Natural killer cell (primary cell): ENCODE measurements at regions not wholly inside any gene's neighbourhood (a gene's known extent, or its start where the extent isn't known, plus 50 kb on each side); places are given as distances from the start of the nearest gene placed in this dataset.

Source experiments
- ATAC-seq, 3 donors: fragments of 150-1000 bp in 2 of 3; fragments of 200-7000 bp in 1 of 3; cut with Tn5 transposase; 1 replicate in 1 of 3; 2 replicates in 2 of 3; pipeline ENCODE4 v1.10.0; 2021; ENCODE audit warnings: mild to moderate bottlenecking in 2 of 3, moderate library complexity in 2 of 3
- DNase-seq, 2 donors: peaks; one replicate each; pipeline versions ENCODE4 v3.0.0 to v3.0.0-alpha.2; 2013 to 2021; ENCODE audit warnings: mixed read lengths in 1 of 2
- H3K27ac ChIP-seq: one replicate; pipeline ENCODE4 v1.5.1; 2013; ENCODE audit warnings: mild to moderate bottlenecking, low read length
- H3K27me3 ChIP-seq: one replicate; pipeline ENCODE4 v1.6.1; 2013; ENCODE audit warnings: low read length; ENCODE audit not compliant: control insufficient read depth, insufficient read depth
- H3K36me3 ChIP-seq: one replicate; pipeline ENCODE4 v1.6.1; 2013; ENCODE audit warnings: low read length; ENCODE audit not compliant: control insufficient read depth, insufficient read depth
- H3K4me1 ChIP-seq: one replicate; pipeline ENCODE4 v1.6.1; 2013; ENCODE audit warnings: low read length; ENCODE audit not compliant: control insufficient read depth, insufficient read depth
- H3K4me3 ChIP-seq: one replicate; pipeline ENCODE4 v1.5.1; 2013; ENCODE audit warnings: low read length
- H3K9me3 ChIP-seq: one replicate; pipeline ENCODE4 v1.6.1; 2013; ENCODE audit warnings: low read length; ENCODE audit not compliant: control insufficient read depth, insufficient read depth
- H3K27ac Mint-ChIP-seq, 2 donors: one replicate each; pipeline ENCODE4 v1.8.0; 2022; ENCODE audit warnings: mild to moderate bottlenecking in 2 of 2, mixed read lengths in 2 of 2, moderate library complexity in 1 of 2
- H3K27me3 Mint-ChIP-seq, 2 donors: one replicate each; pipeline ENCODE4 v1.8.0; 2022; ENCODE audit warnings: low read depth in 2 of 2, mixed read lengths in 2 of 2
- H3K36me3 Mint-ChIP-seq: one replicate; pipeline ENCODE4 v1.8.0; 2022; ENCODE audit warnings: mixed read lengths
- H3K4me1 Mint-ChIP-seq, 2 donors: one replicate each; pipeline ENCODE4 v1.8.0; 2022; ENCODE audit warnings: mixed read lengths in 2 of 2
- H3K4me3 Mint-ChIP-seq: one replicate; pipeline ENCODE4 v1.8.0; 2022; ENCODE audit warnings: mild to moderate bottlenecking, moderate library complexity, mixed read lengths
- H3K9me3 Mint-ChIP-seq, 2 donors: one replicate each; pipeline ENCODE4 v1.8.0; 2022; ENCODE audit warnings: mixed read lengths in 2 of 2
- WGBS: methylation state at CpG from one replicate; pipeline ENCODE4 v1.1.7; 2013; ENCODE audit warnings: missing lambda C conversion rate; ENCODE audit not compliant: insufficient coverage; 5-methylcytosine and 5-hydroxymethylcytosine counted together
- intact Hi-C: fragments of 100-400 bp; cut with micrococcal nuclease; formaldehyde crosslinking; loops from one replicate; pipeline ENCODE4 v1.14.2; 2022
- TF ChIP-seq, protein P1 (sequence below): fragments of 200-600 bp; IDR thresholded peaks from one replicate; pipeline ENCODE4 v1.8.0; 2022; ENCODE audit warnings: antibody characterized with exemption

DNA sequence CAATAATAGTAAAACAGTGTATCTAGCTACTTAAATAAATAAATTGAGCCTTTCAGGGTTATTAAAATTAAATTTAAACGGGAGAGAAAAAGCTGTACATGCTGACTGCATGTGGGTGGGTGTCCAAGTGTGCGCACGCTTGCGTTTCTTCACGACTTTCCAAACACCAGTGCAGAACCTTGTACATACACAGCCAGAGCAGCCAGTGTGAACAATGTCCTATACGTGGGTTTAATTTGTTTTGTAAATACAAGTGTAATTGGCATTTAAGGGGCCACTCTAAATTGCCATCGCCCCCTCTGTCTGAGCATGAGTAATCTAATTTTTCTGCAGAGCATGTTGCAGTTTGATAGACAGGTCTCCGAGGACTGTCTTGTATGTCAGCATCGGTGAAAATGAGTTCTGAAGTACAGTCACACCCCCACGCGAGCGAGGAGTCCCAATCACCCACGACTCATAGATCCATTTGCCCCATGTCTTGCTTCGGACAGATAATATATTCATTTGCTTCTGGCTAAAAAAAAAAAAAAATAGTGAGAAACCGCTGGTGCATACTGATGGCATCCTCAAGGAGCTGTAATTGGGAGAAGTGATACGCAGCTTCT, 121.8 kb upstream of the ARRDC4 start:
- 89% methylated on average over 16 of the region's 16 CpGs for WGBS
- peaks cover 3 to 6% of the 10 kb centered on the region in 2 donors for H3K9me3 Mint-ChIP-seq
- intact Hi-C loops = no loop called here

DNA sequence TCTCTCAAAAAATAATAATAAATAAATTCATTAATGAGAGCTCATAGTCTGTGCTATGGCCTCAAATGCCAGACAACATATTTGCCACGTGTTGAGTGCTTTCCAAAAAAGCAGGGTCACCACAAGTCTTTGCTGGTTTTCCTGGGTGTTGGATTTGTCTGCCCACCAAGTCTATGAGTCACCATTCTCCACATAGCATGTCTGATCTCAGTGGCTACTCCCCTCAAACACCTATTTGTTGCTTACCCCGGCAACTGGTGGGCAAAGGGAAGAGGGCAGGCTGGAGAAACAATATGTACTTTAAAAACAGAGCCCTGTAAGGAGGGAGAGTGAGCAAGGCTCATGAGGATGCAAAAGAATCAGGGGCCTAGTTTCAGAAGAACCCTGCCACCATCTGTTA, 120.0 kb upstream of the ARRDC4 start:
- Histone ChIP-seq H3K27me3 (no peaks in the 10 kb centered on the region), H3K27ac (no peak overlapping the region), H3K9me3 (no peaks in the 10 kb centered on the region), H3K4me3 (no peak overlapping the region), H3K4me1 (no peaks in the 10 kb centered on the region), H3K36me3 (no peaks in the 10 kb centered on the region)
- peaks cover 0 to 5% of the 10 kb centered on the region in 2 donors for H3K9me3 Mint-ChIP-seq
- intact Hi-C loops = no loop called here
- H3K4me1 Mint-ChIP-seq = no peaks in the 10 kb centered on the region
- 67% methylated on average over 1 of the region's 2 CpGs for WGBS
- no peaks in the 10 kb centered on the region for H3K36me3 Mint-ChIP-seq
- TF ChIP-seq, protein P1, sequence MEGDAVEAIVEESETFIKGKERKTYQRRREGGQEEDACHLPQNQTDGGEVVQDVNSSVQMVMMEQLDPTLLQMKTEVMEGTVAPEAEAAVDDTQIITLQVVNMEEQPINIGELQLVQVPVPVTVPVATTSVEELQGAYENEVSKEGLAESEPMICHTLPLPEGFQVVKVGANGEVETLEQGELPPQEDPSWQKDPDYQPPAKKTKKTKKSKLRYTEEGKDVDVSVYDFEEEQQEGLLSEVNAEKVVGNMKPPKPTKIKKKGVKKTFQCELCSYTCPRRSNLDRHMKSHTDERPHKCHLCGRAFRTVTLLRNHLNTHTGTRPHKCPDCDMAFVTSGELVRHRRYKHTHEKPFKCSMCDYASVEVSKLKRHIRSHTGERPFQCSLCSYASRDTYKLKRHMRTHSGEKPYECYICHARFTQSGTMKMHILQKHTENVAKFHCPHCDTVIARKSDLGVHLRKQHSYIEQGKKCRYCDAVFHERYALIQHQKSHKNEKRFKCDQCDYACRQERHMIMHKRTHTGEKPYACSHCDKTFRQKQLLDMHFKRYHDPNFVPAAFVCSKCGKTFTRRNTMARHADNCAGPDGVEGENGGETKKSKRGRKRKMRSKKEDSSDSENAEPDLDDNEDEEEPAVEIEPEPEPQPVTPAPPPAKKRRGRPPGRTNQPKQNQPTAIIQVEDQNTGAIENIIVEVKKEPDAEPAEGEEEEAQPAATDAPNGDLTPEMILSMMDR = no peak
- no peak overlapping the region for H3K27ac Mint-ChIP-seq
- H3K4me3 Mint-ChIP-seq = no peak overlapping the region
- H3K27me3 Mint-ChIP-seq = peaks cover 0 to 4% of the 10 kb centered on the region in 2 donors
- ATAC-seq (no peak), DNase-seq (no peak)

More for the DNA sequence above, 121.8 kb upstream of the ARRDC4 start:
- H3K36me3 ChIP-seq = no peaks in the 10 kb centered on the region
- H3K36me3 Mint-ChIP-seq = no peaks in the 10 kb centered on the region
- ATAC-seq = no peak
- H3K4me1 Mint-ChIP-seq = no peaks in the 10 kb centered on the region
- H3K4me3 ChIP-seq = no peak overlapping the region
- TF ChIP-seq, protein P1 = no peak
- no peaks in the 10 kb centered on the region for H3K27me3 ChIP-seq
- H3K4me1 ChIP-seq = no peaks in the 10 kb centered on the region
- DNase-seq = no peak
- H3K27ac ChIP-seq = no peak overlapping the region
- no peaks in the 10 kb centered on the region for H3K27me3 Mint-ChIP-seq
- no peak overlapping the region for H3K4me3 Mint-ChIP-seq
- no peak overlapping the region for H3K27ac Mint-ChIP-seq
- no peaks in the 10 kb centered on the region for H3K9me3 ChIP-seq

DNA sequence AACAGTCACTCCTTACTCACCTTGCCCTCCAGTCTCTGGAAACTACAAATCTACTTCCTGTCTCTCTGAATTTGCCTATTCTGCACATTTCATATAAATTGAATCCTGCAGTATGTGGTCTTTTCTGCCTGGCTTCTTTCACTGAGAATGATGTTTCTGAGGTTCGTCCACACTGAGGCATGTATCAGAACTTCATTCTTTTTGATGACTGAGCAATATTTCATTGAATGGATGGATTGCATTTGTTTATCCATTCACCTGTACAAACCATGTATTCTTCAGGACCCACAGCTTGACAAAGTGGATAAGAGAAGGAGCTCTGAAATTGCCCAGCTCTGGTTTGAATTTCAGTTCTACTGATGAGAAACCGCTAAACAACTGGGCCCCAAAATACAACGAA, 118.9 kb upstream of the ARRDC4 start:
- Mint-ChIP-seq H3K4me3 (no peak overlapping the region), H3K27ac (no peak overlapping the region), H3K4me1 (no peaks in the 10 kb centered on the region), H3K36me3 (no peaks in the 10 kb centered on the region), H3K27me3 (peaks cover 0 to 4% of the 10 kb centered on the region in 2 donors), H3K9me3 (no peaks in the 10 kb centered on the region)
- 82% methylated on average over 3 of the region's 3 CpGs for WGBS
- Histone ChIP-seq H3K36me3 (no peaks in the 10 kb centered on the region), H3K27ac (no peak overlapping the region), H3K27me3 (no peaks in the 10 kb centered on the region), H3K9me3 (no peaks in the 10 kb centered on the region), H3K4me1 (no peaks in the 10 kb centered on the region), H3K4me3 (no peak overlapping the region)
- no peak for ATAC-seq
- TF ChIP-seq, protein P1 = no peak
- intact Hi-C loops = no loop called here
- no peak for DNase-seq

DNA sequence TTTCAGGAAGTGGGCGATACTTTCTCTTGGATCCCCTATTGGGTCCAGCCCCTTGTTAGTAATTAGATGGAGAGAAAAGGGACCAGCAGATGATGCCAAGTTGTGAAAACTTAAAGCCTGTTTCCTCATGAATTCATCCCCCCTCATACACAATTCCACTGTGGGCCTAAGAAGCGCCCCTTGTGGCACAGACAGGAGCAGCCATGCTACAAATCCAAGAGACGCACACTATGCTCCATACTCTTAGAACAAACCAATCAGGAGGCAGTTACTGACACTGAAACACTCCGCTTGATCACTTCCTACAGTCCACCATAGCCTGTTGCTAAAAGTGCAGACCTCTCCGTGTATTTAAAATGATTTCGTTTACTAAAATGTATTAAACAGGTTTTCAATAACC, 111.3 kb upstream of the ARRDC4 start:
- no peak overlapping the region for H3K4me3 ChIP-seq
- H3K4me3 Mint-ChIP-seq = no peak overlapping the region
- no peaks in the 10 kb centered on the region for H3K4me1 Mint-ChIP-seq
- H3K36me3 Mint-ChIP-seq = no peaks in the 10 kb centered on the region
- no peaks in the 10 kb centered on the region for H3K27me3 ChIP-seq
- no peaks in the 10 kb centered on the region for H3K4me1 ChIP-seq
- intact Hi-C loops = no loop called here
- no peak overlapping the region for H3K27ac ChIP-seq
- H3K27me3 Mint-ChIP-seq = peaks cover 3 to 7% of the 10 kb centered on the region in 2 donors
- no peaks in the 10 kb centered on the region for H3K36me3 ChIP-seq
- DNase-seq (no peak), ATAC-seq (no peak)
- H3K9me3 ChIP-seq = no peaks in the 10 kb centered on the region
- H3K9me3 Mint-ChIP-seq = peaks cover 0 to 2% of the 10 kb centered on the region in 2 donors
- WGBS = 78% methylated on average over 4 of the region's 6 CpGs
- no peak overlapping the region for H3K27ac Mint-ChIP-seq
- TF ChIP-seq, protein P1 = no peak
